HEK293T (cell line): ENCODE measurements at regions not wholly inside any gene's neighbourhood (a gene's known extent, or its start where the extent isn't known, plus 50 kb on each side); places are given as distances from the start of the nearest gene placed in this dataset.

Experiments used
- ARNT ChIP-seq: fragments of 450-650 bp; IDR thresholded peaks from 2 replicates; pipeline ENCODE4 v1.6.1; 2017; ENCODE audit warnings: mild to moderate bottlenecking
- BHLHE40 ChIP-seq: fragments of 450-650 bp; IDR thresholded peaks from 2 replicates; pipeline ENCODE4 v1.6.1; 2016; ENCODE audit warnings: mild to moderate bottlenecking, moderate library complexity, borderline replicate concordance
- FOXK2 ChIP-seq: fragments of 450-650 bp; IDR thresholded peaks from 2 replicates; pipeline ENCODE4 v1.6.1; 2016; ENCODE audit warnings: mild to moderate bottlenecking
- FOXM1 ChIP-seq: fragments of 450-650 bp; IDR thresholded peaks from 2 replicates; pipeline ENCODE4 v1.6.1; 2017; ENCODE audit warnings: mild to moderate bottlenecking, borderline replicate concordance
- PKNOX1 ChIP-seq: fragments of 450-650 bp; IDR thresholded peaks from 2 replicates; pipeline ENCODE4 v1.6.1; 2016
- TARDBP ChIP-seq: fragments of 450-650 bp; IDR thresholded peaks from 2 replicates; pipeline ENCODE4 v1.6.1; 2016
- ZNF384 ChIP-seq: fragments of 450-650 bp; IDR thresholded peaks from 2 replicates; pipeline ENCODE4 v1.6.1; 2016

- TF ChIP-seq ZNF384 = no peak
- TF ChIP-seq FOXM1 = no peak
- no peak for TF ChIP-seq FOXK2
- no peak for TF ChIP-seq PKNOX1
- no peak for TF ChIP-seq ARNT
- TF ChIP-seq TARDBP = no peak
- no peak for TF ChIP-seq BHLHE40
Observed at GRCh38 chrX:22686138-22686541, 313.6 kb upstream of the DDX53 start.
